Right cardiac atrium (tissue), 5 donors: ENCODE measurements at regions not wholly inside any gene's neighbourhood (a gene's known extent, or its start where the extent isn't known, plus 50 kb on each side); places are given as distances from the start of the nearest gene placed in this dataset.

Source experiments
- ATAC-seq, 2 donors: fragments of 200-7000 bp; cut with Tn5 transposase; one replicate each; pipeline versions ENCODE4 v1.8.0 to v1.9.1; 2020; ENCODE audit warnings: moderate library complexity in 2 of 2, mild to moderate bottlenecking in 1 of 2
- DNase-seq, 3 donors: peaks; one replicate each; pipeline ENCODE4 v3.0.0-alpha.2; 2020
- H3K27ac ChIP-seq: one replicate; pipeline ENCODE4 v1.5.1; 2013; ENCODE audit warnings: mild to moderate bottlenecking, low read length, control low read depth, moderate library complexity
- H3K27me3 ChIP-seq: one replicate; pipeline ENCODE4 v1.6.1; 2013; ENCODE audit not compliant: control insufficient read depth, insufficient read depth
- H3K4me1 ChIP-seq: one replicate; pipeline ENCODE4 v1.6.1; 2013; ENCODE audit warnings: low read length; ENCODE audit not compliant: control insufficient read depth, insufficient read depth
- H3K4me3 ChIP-seq: one replicate; pipeline ENCODE4 v1.5.1; 2013; ENCODE audit warnings: low read length, control low read depth
- H3K9me3 ChIP-seq: one replicate; pipeline ENCODE4 v1.6.1; 2013; ENCODE audit warnings: low read length; ENCODE audit not compliant: control insufficient read depth
- WGBS: extraction: QIAGEN DNeasy Blood & Tissue Kit; methylation state at CpG from one replicate; pipeline ENCODE4 v1.1.7; 2013; 5-methylcytosine and 5-hydroxymethylcytosine counted together
- intact Hi-C, 4 donors: fragments of 100-400 bp; cut with DNase I; formaldehyde crosslinking; loops; one replicate each; pipeline versions ENCODE4 v1.11.0 to v1.14.0; 2022 to 2023
- donor health status: healthy with polysubstance abuse.
- donor health status: DM: no; HTN: yes; CAD: no.
- donor health status: DM: no; HTN: no; CAD: no.
- donor health status: DM: no; HTN: yes; CAD: no; lungs with severe emphysema.
- donor health status: DM: yes; HTN: yes; CAD: no.

DNA sequence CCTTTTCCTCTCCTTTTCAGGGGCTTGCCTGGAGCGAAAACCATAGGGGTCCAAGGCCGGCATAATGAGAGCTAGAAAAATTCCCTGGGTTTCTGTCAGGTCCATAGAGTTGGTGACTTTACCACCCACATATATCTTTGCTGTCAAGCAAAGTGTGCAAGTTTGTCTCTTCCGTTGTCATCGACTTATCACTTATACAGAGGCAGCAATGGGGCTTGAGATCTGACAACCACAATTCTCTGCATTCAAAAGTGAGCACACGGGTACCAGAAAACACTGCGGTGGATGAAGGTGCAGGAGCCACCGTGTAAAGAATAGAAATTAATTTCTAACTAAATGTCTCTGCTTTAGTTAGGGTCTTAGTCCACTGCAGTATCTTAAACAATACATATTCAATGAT is 162.3 kb downstream of the DAD1 start:
- DNase-seq (no peak), ATAC-seq (no peak)
- 79% methylated on average over 7 of the region's 7 CpGs for WGBS
- Histone ChIP-seq H3K27me3 (no peaks in the 10 kb centered on the region), H3K9me3 (no peaks in the 10 kb centered on the region), H3K4me1 (peaks cover 7% of the 10 kb centered on the region), H3K4me3 (no peak overlapping the region), H3K27ac (no peak overlapping the region)
- intact Hi-C loops: no loop called here

DNA sequence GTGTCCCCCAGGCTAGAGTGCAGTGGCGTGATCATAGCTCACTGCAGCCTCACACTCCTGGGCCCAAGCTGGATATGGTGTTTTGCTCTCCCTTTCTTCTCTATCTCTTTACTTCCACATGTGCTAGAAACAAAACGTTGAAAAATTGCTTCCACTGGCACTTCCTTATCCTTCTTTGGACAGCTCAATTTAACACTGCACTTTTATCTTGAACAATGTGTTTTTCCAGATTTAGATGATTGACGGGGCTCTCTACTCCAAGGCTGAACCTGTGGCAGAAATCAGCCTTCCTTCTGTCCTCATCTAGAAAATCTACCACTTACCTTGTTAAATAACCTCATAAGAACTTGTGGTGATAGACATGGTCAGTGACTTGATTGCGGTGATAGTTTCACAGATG is 165.1 kb downstream of the DAD1 start:
- Histone ChIP-seq H3K4me1 (peaks cover 1% of the 10 kb centered on the region), H3K4me3 (no peak overlapping the region), H3K9me3 (no peaks in the 10 kb centered on the region), H3K27me3 (no peaks in the 10 kb centered on the region), H3K27ac (no peak overlapping the region)
- ATAC-seq (no peak), DNase-seq (no peak)
- intact Hi-C loops: no loop called here
- WGBS: 66% methylated on average over 4 of the region's 4 CpGs

DNA sequence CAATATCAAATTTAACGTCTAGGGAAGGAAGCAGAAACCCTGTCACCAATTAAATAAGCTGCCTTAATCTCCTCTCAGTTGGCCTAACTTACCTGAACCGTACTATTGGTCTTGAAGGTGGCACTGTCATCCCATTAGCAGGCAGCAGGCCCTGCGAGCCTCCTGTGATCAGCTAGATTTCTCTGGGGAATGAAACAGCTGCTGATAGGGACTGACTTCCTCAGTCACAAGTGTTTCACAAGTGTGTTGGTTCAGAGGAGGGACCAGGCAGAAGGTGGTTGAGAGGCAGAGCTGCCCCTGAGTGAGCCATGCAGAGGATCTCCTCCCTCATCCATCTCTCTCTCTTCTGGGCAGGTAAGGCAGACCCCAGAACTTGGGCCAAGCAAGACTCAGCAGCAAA is 166.8 kb downstream of the DAD1 start:
- Histone ChIP-seq H3K4me3 (no peak overlapping the region), H3K27me3 (no peaks in the 10 kb centered on the region), H3K4me1 (no peaks in the 10 kb centered on the region), H3K27ac (no peak overlapping the region), H3K9me3 (no peaks in the 10 kb centered on the region)
- intact Hi-C loops: no loop called here
- DNase-seq (no peak), ATAC-seq (no peak)
- WGBS: 81% methylated on average over 3 of the region's 3 CpGs

DNA sequence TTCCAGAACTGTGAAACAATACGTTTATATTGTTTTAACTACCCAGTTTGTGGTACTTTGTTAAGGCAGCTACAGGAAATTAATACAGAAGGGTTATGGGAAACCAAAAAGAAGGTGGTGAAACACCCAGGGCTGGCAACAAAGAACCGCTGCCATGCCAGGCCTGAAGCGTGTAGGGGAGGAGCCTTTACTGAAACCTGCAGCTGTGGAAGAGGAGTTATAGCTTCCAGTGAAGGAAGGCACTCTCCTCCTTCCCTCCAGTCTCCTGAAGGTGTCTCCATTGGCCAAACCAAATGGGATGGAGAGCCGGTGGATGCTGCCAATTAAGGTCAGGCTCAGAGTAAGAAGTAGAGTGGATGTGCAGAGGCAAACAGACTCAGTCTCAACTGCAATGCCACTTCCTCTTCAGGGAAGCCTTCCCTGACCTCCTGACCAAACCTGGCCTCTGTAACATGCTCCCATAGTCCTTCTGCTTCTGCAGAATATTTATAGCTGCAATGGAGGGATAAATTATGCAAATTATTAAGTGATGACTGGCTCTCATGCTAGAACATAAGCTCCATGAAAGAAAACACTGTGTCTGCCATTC is 168.3 kb downstream of the DAD1 start:
- H3K9me3 ChIP-seq: no peaks in the 10 kb centered on the region
- WGBS: 82% methylated on average over 4 of the region's 4 CpGs
- intact Hi-C loops: no loop called here
- DNase-seq (no peak), ATAC-seq (no peak)
- H3K4me1 ChIP-seq: no peaks in the 10 kb centered on the region
- H3K27ac ChIP-seq: no peak overlapping the region
- no peak overlapping the region for H3K4me3 ChIP-seq
- no peaks in the 10 kb centered on the region for H3K27me3 ChIP-seq

DNA sequence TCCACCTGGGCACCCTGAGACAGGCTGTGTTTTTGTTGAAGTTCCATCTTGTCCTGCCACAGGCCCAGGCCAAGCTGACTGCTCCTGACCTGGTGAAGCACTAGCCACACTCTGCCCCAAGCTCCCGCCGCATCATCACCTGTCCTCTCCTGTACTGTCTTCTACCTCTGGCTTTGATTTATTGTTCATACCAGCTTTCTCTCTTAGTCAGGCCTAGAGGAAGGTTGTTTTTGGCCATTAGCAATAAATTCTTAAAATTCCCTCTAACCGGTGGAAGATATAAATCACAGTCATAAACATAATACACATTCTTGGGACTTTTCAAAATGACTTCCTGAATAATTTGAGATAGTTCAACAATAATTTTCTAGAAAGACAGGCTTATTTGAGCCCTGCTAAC is 169.4 kb downstream of the DAD1 start:
- Histone ChIP-seq H3K4me1 (no peaks in the 10 kb centered on the region), H3K27me3 (no peaks in the 10 kb centered on the region), H3K4me3 (no peak overlapping the region), H3K27ac (no peak overlapping the region), H3K9me3 (no peaks in the 10 kb centered on the region)
- no peak for ATAC-seq
- no peak for DNase-seq
- WGBS: 81% methylated on average over 3 of the region's 3 CpGs
- intact Hi-C loops: no loop called here

DNA sequence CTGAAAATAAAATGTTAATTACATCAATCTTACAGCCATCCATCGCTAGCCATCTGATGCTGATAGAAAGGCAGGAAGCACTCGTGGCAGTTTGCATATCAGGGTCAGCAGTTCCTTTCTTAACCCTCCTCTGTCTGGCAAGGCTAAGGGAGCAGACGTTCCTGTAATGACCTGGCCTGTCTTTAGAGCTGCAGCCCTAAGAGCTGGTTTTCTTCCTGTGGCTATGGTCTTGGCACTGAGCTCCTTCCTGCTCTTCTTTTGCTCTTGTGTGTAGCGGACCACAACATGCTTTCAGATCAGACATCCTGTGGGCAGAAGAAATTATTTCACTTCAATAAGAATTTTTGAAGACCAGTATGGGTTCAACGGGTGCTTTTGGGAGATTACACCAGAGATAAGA is 170.4 kb downstream of the DAD1 start:
- no peaks in the 10 kb centered on the region for H3K4me1 ChIP-seq
- H3K9me3 ChIP-seq: no peaks in the 10 kb centered on the region
- no peak overlapping the region for H3K4me3 ChIP-seq
- intact Hi-C loops: no loop called here
- 37% methylated on average over 5 of the region's 5 CpGs for WGBS
- ATAC-seq: no peak
- no peak overlapping the region for H3K27ac ChIP-seq
- no peak for DNase-seq
- no peaks in the 10 kb centered on the region for H3K27me3 ChIP-seq

DNA sequence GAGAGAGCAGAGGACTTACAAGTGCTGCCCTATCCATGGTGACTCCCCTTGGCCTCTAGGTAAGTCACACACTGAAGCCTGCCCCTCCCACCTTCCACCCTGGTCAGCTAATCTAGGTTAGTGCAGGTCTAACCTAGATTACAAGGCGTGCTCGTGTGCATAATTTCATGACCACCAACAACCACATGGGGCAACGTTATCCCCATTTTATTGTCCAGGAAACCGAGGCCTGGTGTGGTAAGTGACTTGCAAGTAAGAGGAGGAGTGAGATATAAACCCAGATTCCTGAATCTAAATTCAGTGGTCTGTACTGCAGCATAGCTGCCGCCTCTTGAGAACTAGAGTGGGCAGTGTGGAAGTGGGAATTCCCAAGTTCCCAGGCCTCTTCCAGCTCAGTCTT is 171.1 kb downstream of the DAD1 start:
- WGBS: 85% methylated on average over 5 of the region's 5 CpGs
- intact Hi-C loops: no loop called here

DNA sequence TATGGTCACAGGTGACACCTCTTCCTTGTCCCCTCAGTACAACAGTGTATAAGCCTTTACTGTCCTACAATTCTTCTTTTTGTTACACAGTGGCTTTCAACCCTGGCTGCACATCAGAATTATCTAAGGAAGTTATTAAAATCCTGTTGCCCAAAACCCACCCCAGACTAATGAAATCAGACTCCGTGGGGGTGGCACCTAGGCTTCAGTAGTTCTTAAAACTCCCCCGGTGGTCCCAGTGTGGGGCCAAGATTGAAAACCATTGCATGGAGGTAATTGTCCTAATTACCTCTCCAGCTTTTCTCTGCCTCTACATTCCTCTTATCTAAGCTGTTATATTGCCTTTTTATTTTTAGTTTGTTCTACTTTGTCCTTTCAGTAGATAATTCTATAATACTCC is 172.8 kb downstream of the DAD1 start:
- Histone ChIP-seq H3K27ac (no peak overlapping the region), H3K4me3 (no peak overlapping the region), H3K27me3 (no peaks in the 10 kb centered on the region), H3K9me3 (no peaks in the 10 kb centered on the region), H3K4me1 (no peaks in the 10 kb centered on the region)
- ATAC-seq (no peak), DNase-seq (no peak)
- 66% methylated on average over 2 of the region's 2 CpGs for WGBS
- intact Hi-C loops: no loop called here

More for the DNA sequence above, 171.1 kb downstream of the DAD1 start:
- Histone ChIP-seq H3K9me3 (no peaks in the 10 kb centered on the region), H3K4me3 (no peak overlapping the region), H3K4me1 (no peaks in the 10 kb centered on the region), H3K27me3 (no peaks in the 10 kb centered on the region), H3K27ac (no peak overlapping the region)
- DNase-seq (no peak), ATAC-seq (no peak)

DNA sequence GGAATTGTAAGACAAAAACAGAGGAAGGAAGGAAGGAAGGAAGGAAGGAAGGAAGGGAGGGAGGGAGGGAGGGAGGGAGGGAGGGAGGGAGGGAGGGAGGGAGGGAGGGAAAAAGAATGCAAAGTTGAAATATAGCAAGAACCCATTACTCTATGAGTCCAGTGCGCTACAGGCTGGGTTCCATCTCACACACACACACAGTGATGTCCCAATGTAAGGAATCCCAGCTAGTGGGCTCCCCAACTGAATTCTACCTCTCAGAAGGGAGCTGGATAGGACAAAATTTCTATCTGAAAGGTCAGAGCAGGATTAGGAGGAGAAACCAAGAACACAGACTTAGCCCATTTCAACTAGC is 173.4 kb downstream of the DAD1 start:
- H3K27me3 ChIP-seq: no peaks in the 10 kb centered on the region
- H3K9me3 ChIP-seq: no peaks in the 10 kb centered on the region
- DNase-seq (no peak), ATAC-seq (no peak)
- H3K4me1 ChIP-seq: no peaks in the 10 kb centered on the region
- intact Hi-C loops: no loop called here
- H3K4me3 ChIP-seq: no peak overlapping the region
- WGBS: 100% methylated on average over 1 of the region's 1 CpG
- no peak overlapping the region for H3K27ac ChIP-seq

DNA sequence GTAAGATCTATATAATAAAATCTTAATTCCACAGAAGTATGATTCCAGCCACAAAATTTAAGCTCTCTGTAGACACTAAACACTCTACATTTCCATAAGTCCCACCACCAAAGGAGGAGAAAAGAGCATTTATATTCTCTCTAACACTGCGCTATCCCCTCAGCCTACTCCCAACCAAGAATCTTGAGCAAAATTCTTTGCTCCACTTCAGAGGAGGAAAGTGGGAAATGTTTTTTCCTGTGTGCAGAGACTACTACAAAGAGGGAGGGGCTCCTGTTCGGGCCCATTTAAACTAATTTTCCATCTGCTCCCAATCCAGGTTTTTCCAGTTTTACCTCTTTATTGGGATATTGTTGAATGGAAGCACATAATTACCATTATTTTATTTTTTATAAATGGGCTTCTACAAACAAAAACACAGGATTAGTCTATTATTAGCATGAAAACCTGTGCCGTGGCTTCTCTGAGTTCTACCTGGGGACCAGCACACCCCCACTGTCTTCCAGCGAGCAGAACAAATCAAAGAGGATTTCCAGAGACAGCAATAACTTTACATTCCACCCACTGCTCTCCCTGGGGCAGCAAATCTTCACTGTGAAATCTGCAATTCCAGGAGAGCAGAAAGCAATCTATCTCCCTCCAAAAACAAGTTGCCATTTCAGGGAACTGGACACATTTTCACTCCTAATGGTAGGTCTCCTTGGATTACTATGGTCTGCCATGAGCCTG is 174.0 kb downstream of the DAD1 start:
- no peaks in the 10 kb centered on the region for H3K9me3 ChIP-seq
- H3K27me3 ChIP-seq: no peaks in the 10 kb centered on the region
- 86% methylated on average over 4 of the region's 4 CpGs for WGBS
- H3K27ac ChIP-seq: no peak overlapping the region
- H3K4me3 ChIP-seq: no peak overlapping the region
- ATAC-seq (no peak), DNase-seq (no peak)
- intact Hi-C loops: no loop called here
- H3K4me1 ChIP-seq: no peaks in the 10 kb centered on the region

DNA sequence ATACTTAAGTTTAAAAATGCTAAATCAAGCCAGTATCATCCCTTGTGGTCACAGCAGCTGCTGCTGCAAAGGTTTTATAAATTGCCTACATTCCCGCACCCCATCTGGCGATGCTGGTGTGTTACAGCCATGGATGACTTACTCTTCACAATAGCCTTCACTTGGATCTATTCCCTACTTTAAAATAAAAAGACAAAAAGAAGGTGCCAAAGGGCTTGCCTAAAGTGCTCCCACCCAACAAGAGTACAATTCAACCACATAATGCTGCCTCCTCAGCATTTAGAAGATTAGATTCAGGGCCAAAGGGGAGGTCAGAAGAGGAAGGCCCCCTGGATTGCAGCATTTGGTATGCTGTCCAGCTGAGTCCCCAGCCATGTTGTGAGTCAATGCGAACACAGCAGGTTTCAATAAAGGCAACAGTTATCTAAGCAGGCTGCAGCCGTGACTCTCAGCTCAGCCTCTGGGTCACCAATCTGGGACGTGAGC is 176.1 kb downstream of the DAD1 start:
- Histone ChIP-seq H3K4me3 (no peak overlapping the region), H3K9me3 (no peaks in the 10 kb centered on the region), H3K4me1 (no peaks in the 10 kb centered on the region), H3K27ac (no peak overlapping the region), H3K27me3 (no peaks in the 10 kb centered on the region)
- WGBS: 84% methylated on average over 5 of the region's 5 CpGs
- intact Hi-C loops: no loop called here
- ATAC-seq: no peak
- DNase-seq: no peak
